SK-N-SH (cell line): ENCODE measurements at regions not wholly inside any gene's neighbourhood (a gene's known extent, or its start where the extent isn't known, plus 50 kb on each side); places are given as distances from the start of the nearest gene placed in this dataset.

Experiments
- CTCF ChIP-seq: fragments of 200-600 bp; sonication (generic); IDR thresholded peaks from 2 replicates; pipeline ENCODE4 v1.6.1; 2017; ENCODE audit warnings: antibody characterized with exemption, mild to moderate bottlenecking, moderate library complexity
- EZH2phosphoT487 ChIP-seq: fragments of 200-600 bp; sonication (generic); IDR thresholded peaks from 2 replicates; pipeline ENCODE4 v1.6.1; 2017; ENCODE audit warnings: low read depth, mixed run types, mild to moderate bottlenecking, antibody characterized with exemption, moderate library complexity, borderline replicate concordance
- FOXJ3 ChIP-seq: sonication (generic); formaldehyde crosslinking; IDR thresholded peaks from 2 replicates; pipeline ENCODE4 v1.5.1; 2020; ENCODE audit warnings: mild to moderate bottlenecking, missing genetic modification reagents
- GABPA ChIP-seq: IDR thresholded peaks from 2 replicates; pipeline ENCODE4 v1.4.0; 2012; ENCODE audit warnings: low read depth, mild to moderate bottlenecking
- JUND ChIP-seq: IDR thresholded peaks from 2 replicates; pipeline ENCODE4 v1.4.0; 2012
- REST ChIP-seq: IDR thresholded peaks from 2 replicates; pipeline ENCODE4 v1.6.1; 2012; ENCODE audit warnings: mild to moderate bottlenecking, low read depth, low read length, moderate library complexity
- RFX5 ChIP-seq: IDR thresholded peaks from 2 replicates; pipeline ENCODE4 v1.6.1; 2012; ENCODE audit warnings: mild to moderate bottlenecking, improper control_type of control experiment, low read length
- SMC3 ChIP-seq: IDR thresholded peaks from 2 replicates; pipeline ENCODE4 v1.6.1; 2012; ENCODE audit warnings: low read depth, low read length, improper control_type of control experiment
- TAF1 ChIP-seq: IDR thresholded peaks from 2 replicates; pipeline ENCODE4 v1.6.1; 2012; ENCODE audit warnings: low read depth, mild to moderate bottlenecking, low read length, moderate library complexity, borderline replicate concordance
- YY1 ChIP-seq: IDR thresholded peaks from 2 replicates; pipeline ENCODE4 v1.4.0; 2012; ENCODE audit warnings: low read depth, mild to moderate bottlenecking
- TF ChIP-seq, protein P1 (sequence below): IDR thresholded peaks from 2 replicates; pipeline ENCODE4 v1.4.0; 2012; ENCODE audit warnings: low read depth, borderline replicate concordance

GRCh38 chr16:64174327-64174726, 947.5 kb downstream of the CDH11 start:
- TF ChIP-seq CTCF (no peak), RFX5 (no peak), YY1 (no peak), SMC3 (no peak), GABPA (no peak), TAF1 (no peak), EZH2phosphoT487 (no peak), FOXJ3 (CRISPR knock-in tag) (no peak), JUND (no peak), REST (no peak)
- TF ChIP-seq, protein P1, sequence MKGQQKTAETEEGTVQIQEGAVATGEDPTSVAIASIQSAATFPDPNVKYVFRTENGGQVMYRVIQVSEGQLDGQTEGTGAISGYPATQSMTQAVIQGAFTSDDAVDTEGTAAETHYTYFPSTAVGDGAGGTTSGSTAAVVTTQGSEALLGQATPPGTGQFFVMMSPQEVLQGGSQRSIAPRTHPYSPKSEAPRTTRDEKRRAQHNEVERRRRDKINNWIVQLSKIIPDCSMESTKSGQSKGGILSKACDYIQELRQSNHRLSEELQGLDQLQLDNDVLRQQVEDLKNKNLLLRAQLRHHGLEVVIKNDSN = no peak
